MM.1S (cell line): ENCODE measurements at regions not wholly inside any gene's neighbourhood (a gene's known extent, or its start where the extent isn't known, plus 50 kb on each side); places are given as distances from the start of the nearest gene placed in this dataset.

Experiments
- EZH2 ChIP-seq: fragments of 300-600 bp; sonication (generic); optimal IDR thresholded peaks from 2 replicates; pipeline ENCODE3; 2017; ENCODE audit warnings: low read depth, mild to moderate bottlenecking, antibody characterized with exemption, low read length, mixed read lengths
- EZH2phosphoT487 ChIP-seq: fragments of 300-600 bp; sonication (generic); IDR thresholded peaks from 2 replicates; pipeline ENCODE4 v1.6.1; 2018; ENCODE audit warnings: antibody characterized with exemption, low read length
- TF ChIP-seq, protein P1 (sequence below): fragments of 300-600 bp; sonication (generic); IDR thresholded peaks from 2 replicates; pipeline ENCODE4 v1.5.1; 2016; ENCODE audit warnings: antibody characterized with exemption, low read length, mixed read lengths

DNA sequence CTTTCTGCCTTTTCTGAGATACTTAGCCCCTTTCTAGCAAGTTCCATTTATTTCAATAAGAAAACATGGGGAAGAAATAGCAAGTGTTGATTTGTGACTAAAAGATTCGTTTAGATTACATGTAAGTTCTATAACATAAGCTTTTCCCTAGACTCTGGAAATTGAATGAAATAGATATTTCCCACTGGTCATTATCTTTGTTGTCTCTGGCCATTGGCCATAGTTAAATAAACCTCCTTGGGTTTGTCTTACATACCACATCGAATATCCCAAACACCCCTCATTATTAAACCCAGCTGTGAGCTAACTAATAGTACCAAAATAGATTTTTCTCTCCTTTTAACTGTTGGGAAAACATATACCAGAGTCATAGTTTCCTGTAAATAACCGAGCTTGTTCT lies 534.8 kb downstream of the IQCM start:
- TF ChIP-seq EZH2phosphoT487 (no peak), EZH2 (no peak)
- TF ChIP-seq, protein P1, sequence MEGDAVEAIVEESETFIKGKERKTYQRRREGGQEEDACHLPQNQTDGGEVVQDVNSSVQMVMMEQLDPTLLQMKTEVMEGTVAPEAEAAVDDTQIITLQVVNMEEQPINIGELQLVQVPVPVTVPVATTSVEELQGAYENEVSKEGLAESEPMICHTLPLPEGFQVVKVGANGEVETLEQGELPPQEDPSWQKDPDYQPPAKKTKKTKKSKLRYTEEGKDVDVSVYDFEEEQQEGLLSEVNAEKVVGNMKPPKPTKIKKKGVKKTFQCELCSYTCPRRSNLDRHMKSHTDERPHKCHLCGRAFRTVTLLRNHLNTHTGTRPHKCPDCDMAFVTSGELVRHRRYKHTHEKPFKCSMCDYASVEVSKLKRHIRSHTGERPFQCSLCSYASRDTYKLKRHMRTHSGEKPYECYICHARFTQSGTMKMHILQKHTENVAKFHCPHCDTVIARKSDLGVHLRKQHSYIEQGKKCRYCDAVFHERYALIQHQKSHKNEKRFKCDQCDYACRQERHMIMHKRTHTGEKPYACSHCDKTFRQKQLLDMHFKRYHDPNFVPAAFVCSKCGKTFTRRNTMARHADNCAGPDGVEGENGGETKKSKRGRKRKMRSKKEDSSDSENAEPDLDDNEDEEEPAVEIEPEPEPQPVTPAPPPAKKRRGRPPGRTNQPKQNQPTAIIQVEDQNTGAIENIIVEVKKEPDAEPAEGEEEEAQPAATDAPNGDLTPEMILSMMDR = no peak
